GM13976 (cell line): ENCODE measurements at regions not wholly inside any gene's neighbourhood (a gene's known extent, or its start where the extent isn't known, plus 50 kb on each side); places are given as distances from the start of the nearest gene placed in this dataset.
"Not testable (repeated sequence)": the region's sequence is repeated elsewhere in the genome, so short reads cannot be mapped to it uniquely, and the experiment has no call there.

Experiments used
- DNase-seq: peaks from one replicate; pipeline ENCODE4 v3.0.0; 2012; ENCODE audit warnings: low spot score
- in situ Hi-C: fragments of 300-500 bp; cut with MboI; formaldehyde crosslinking; loops from one replicate; pipeline ENCODE4 v1.12.0; 2022; ENCODE audit warnings: low sequenced_read_pairs, mixed read lengths, inconsistent platforms; ENCODE audit not compliant: unreplicated experiment
- TF ChIP-seq, protein P1 (sequence below): IDR thresholded peaks from 2 replicates; pipeline ENCODE4 v1.5.1; 2012; ENCODE audit warnings: borderline replicate concordance, mild to moderate bottlenecking; ENCODE audit not compliant: insufficient read depth; ENCODE audit errors: extremely low read depth, missing control alignments, control extremely low read depth

DNA sequence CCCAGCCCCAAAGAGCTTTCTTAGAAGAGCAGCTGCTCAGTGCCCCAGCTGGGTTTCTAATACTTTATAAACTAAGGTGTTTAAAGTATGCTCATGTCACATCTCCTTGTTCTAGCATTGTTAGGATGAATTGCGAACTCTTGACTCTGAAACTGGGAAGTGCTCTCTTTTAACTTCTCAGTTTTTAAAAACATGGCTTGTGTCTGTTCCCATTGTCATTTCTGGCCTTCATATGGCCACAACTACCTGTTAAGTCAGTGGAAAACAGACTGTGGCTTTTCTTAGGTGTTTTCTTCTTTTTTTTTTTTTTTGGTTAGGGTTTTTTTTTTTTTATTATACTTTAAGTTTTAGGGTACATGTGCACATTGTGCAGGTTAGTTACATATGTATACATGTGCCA, 164.7 kb downstream of the KCNRG start:
- TF ChIP-seq, protein P1, sequence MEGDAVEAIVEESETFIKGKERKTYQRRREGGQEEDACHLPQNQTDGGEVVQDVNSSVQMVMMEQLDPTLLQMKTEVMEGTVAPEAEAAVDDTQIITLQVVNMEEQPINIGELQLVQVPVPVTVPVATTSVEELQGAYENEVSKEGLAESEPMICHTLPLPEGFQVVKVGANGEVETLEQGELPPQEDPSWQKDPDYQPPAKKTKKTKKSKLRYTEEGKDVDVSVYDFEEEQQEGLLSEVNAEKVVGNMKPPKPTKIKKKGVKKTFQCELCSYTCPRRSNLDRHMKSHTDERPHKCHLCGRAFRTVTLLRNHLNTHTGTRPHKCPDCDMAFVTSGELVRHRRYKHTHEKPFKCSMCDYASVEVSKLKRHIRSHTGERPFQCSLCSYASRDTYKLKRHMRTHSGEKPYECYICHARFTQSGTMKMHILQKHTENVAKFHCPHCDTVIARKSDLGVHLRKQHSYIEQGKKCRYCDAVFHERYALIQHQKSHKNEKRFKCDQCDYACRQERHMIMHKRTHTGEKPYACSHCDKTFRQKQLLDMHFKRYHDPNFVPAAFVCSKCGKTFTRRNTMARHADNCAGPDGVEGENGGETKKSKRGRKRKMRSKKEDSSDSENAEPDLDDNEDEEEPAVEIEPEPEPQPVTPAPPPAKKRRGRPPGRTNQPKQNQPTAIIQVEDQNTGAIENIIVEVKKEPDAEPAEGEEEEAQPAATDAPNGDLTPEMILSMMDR = no peak
- DNase-seq = no peak
- in situ Hi-C loops = no loop called here

GRCh38 chr13:50185769-50186763, 170.8 kb downstream of the KCNRG start:
- in situ Hi-C loops = not testable (repeated sequence)
- DNase-seq = peak; percentile 10

GRCh38 chr13:50187352-50188029, 172.2 kb downstream of the KCNRG start:
- TF ChIP-seq, protein P1 = no peak
- in situ Hi-C loops = no loop called here
- DNase-seq = no peak

DNA sequence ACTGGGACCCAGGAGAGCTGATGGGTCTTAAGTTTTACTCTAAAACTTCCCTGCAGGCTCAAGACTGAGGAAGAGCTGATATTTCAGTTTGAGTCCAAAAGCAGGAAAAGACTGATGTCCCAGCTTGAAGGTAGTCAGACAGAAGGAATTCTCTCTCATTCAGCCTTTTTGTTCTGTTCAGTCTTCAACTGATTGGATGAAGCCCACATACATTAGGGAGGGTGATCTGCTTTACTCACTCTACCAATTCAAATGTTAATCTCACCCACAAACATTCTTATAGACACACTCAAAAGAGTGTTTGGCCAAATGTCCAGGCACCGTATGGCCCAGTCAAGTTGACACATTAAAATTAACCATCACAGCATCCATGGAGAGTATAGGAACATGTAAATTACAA, 173.5 kb downstream of the KCNRG start:
- in situ Hi-C loops = no loop called here
- TF ChIP-seq, protein P1 = no peak
- no peak for DNase-seq

- in situ Hi-C loops = no loop called here
- TF ChIP-seq, protein P1 = no peak
- DNase-seq = no peak
These were observed 174.2 kb downstream of the KCNRG start for GRCh38 chr13:50189450-50189849.

GRCh38 chr13:50191004-50191403, 175.8 kb downstream of the KCNRG start:
- DNase-seq = no peak
- in situ Hi-C loops = no loop called here
- TF ChIP-seq, protein P1 = no peak
